Activated CD4-positive, CD25-positive, alpha-beta regulatory T cell treated with anti-CD3 and anti-CD28 coated beads, Interleukin-2, amount 50 U/mL, for 24 hours (primary cell): ENCODE measurements at regions not wholly inside any gene's neighbourhood (a gene's known extent, or its start where the extent isn't known, plus 50 kb on each side); places are given as distances from the start of the nearest gene placed in this dataset.
A peak's percentile ranks its signal among the peaks of the same experiment; 100 is the strongest.

ENCODE experiments used
- ATAC-seq, 2 donors: fragments of 150-1000 bp; cut with Tn5 transposase; one replicate each; pipeline ENCODE4 v1.10.0; 2021; ENCODE audit warnings: mild to moderate bottlenecking in 1 of 2, moderate library complexity in 1 of 2

DNA sequence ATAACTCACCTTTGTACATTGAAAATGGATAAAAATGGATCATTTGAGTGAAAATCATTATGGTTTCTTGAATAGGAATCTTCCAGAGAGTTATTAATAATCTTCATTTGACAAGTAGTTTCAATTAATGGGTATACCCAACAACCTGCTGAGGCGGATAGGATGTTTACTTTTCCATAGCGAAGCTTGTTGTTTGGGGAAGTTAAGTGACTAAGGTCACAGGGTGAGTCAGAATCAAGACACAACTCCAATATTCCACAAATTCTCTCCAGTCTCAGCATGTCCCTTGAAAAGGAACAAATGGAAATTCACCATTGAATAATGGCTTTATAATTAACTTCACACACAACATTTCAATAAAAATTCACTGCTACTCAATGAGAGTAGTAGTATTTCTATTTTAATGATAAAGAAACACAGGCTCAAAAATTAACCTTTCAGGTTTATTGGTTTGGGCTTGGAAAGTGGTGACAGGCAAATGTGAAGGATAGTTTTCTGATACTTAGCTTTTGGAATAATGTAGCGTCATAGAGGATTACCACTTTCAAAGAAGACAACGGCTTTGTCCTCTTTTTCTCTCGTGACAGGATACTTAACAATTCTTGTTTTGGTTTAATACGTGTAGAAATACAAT, 211.3 kb downstream of the GPD2 start:
- no peak for ATAC-seq

DNA sequence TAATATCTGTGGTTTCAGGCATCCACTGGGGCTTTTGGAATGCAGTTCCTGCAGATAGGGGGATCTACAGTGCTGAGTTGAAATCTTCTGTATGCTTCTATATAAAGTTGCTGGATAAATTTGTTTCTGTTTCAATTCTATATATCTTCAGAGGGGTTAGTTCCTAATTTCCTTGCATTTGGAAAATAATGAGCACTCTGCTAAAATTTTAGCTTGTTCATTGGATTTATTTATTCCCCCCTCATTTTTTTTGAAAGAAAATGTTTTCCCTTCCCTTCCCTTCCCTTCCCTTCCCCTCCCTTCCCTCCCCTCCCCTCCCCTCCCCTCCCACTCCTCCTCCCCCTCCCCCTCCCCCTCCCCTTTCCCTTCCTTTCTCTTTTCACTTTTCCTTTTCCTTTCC, 212.3 kb downstream of the GPD2 start:
- ATAC-seq = no peak

DNA sequence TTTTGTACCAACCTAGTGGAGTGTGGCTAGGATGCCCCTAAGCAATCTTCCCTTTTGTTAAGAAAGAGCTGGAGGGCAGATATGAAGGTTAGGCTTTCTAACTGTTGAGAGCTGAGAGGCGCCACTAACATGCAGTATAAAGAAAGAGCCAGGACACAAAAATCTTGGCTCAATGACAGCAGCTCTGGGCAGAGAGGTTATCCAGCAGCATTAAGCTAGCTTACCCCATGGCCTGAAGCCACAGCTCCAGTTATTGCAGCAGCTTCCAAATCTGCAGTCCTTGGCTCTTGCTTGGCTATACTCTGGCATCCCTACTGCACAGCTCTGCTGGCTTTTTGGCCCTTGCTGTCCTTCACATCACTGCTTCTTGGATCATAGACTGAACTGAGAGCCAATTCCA, 213.4 kb downstream of the GPD2 start:
- no peak for ATAC-seq

DNA sequence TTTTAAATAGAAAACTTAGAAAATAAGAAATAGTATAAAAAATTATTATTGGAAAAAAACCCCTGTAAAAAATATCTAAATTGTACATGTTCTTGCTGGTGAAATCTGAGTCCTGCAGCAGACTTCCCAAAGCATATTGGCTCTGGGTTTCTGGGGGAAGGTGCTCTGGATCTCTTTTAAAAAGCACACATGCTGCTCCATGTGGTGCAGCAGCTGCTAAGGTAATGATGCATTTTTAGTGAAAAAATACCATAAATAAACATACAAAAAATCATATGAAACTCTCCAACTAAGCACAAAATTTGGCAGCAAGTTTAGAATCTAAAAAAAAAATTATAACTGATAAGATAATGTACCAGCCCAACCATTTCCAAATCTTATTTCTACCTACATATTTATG, 216.5 kb downstream of the GPD2 start:
- no peak for ATAC-seq

DNA sequence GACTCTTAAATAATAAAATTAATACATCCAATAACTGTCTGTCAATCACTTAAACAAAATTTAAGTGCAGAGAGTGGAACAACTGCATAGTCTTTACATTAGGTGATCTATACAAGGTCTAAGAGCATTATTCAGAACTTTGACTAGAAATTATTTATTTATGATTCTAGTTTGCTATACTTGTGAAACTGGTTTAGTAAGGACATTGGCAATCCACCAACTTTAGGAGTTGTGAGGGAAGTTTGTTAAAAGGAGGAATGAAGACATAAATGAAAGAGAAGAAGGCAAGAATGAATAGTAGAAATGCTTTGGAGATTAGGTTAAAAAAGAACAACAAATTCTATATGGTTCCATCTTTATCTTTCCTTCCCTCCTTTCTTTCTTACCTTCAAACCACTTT, 217.5 kb downstream of the GPD2 start:
- ATAC-seq = no peak

DNA sequence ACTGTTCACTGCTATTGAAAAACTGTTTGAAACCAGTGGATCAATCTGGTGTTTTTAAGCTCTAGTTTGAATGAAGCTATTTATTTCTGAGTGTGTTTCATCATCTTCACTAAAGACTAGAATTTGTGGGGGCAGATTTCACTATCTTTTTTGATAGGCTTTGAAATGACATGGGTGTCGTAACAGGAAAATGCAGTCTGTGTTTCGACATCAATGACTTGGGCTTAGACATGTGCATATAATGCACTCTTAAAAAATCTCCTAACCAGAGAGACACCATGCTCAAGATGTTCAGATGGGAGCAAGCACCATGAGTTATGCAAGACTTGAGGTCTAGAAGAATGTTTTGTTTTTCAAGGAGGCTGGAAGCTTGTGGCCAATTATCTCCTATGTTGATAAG, 221.6 kb downstream of the GPD2 start:
- no peak for ATAC-seq

DNA sequence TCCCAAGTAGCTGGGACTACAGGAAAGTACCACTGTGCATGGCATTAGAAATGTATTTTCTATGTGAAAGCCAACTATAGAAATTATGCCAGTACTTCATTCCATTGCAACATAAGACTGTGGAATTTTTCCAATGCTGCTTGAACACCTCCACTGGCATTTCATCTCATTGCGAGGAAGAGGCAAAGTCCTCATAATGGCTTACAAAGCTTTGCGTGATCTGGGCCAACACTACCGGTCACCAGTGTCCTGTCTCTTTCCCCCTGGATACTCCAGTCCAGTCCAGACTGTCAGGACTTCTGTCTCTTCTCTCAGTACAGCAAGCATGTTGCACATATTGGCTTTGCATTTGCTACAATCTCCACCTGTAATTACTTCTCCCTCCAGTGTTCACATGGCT, 223.5 kb downstream of the GPD2 start:
- no peak for ATAC-seq

DNA sequence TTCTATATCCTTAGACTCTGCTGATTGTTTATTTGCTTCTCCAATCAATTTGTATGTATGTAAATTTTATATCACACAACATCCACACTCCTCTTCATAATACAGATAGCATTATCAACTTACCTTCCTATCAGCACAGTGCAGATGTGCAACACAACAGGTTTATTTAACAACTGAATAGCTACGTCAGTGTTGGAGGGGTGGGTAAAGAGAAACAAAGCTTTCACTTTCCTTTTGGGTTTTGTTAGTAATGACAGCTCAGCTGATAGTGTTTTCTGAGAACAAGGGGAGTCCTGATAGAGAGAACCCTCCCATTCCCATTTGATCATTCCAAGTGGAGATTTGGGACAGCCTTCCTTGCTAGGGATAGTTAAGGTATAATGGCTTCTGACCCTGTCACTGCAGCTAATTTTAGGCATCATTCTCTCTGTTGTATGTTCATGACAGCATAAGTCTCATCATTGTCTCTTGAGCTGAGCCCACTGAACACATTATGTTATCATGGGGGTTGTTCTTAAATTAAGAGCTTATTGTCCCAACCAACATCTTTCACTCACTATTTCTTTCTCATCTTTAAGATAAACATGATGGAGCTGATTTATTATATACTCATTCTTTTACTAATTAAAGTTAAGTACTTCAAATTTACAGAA, 227.7 kb downstream of the GPD2 start:
- ATAC-seq = peak in 1 of 2 donors; percentile 38

DNA sequence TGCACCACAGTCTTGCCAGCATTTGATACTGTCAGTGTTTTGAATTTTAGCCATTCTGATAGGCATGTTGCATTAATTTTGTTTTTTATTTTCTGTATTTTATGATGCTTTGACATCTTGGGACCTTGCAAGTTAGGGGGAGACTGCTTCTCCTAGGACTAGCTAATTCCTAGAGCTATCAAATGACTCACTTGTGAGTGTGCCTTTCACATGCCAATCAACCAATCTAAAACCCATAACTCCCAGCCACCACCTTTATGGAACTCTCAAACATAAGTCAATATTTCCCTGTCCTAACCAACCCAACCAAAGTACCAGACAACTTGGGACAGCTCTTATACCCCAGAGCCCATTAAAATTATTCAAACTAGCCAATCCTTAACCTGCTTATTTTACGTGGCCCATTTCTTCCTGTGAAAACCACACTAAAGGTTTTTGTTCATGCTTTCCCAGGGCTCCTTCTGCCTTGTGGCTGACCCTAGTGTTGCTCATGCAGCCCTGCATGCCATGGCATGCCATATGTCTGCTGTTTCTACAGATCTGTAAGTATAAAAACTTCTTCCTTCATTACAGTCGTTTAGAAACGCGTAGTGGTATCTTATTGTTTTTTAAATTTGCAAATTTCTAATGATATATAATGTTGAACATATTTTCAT, 230.1 kb downstream of the GPD2 start:
- ATAC-seq = no peak

DNA sequence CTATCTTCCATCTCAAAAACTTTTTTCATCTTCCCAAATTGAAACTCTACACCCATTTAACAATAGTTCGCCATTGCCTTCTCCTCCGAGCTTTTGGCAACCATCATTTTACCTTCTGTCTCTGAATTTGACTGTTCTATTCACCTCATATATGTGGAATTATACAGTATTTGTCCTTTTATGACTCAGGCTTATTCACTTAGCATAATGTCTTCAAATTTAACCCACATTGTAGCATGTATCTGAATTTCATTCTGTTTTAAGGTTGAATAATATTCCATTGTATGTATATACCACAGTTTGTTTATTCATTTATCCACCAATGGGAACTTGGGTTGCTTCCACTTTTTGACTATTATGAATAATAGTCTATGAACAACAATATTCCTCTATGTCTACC, 233.9 kb downstream of the GPD2 start:
- no peak for ATAC-seq

DNA sequence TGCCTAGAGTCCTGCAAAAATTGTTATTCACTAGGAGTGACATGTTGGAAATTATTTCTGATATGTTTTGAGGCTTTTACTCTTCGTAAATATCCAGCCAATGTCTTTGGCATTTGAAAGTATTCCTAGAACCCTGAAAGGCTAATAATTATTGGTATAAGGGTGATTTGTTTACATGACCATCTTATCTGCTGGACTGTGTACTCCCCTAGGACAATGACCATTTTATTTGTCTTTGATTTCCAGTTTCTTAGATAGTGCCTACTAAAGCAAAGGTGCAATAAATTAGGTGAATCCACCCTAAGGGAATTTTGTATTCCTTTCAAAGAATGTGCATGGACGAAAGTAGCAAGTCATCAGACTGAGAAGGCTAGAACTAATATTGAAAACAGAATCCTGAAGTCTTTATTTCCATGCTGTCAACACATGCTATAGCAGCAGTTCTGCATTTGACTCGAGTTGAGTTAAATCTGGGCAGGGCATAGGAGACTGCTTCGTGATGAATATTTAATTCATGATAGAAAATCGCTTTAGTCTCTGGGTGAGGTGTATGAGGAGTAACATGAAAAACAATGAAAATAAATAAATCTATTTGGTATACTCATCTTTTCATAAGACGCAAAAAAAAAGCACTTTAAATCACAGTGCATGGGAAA, 235.7 kb downstream of the GPD2 start:
- ATAC-seq = no peak

DNA sequence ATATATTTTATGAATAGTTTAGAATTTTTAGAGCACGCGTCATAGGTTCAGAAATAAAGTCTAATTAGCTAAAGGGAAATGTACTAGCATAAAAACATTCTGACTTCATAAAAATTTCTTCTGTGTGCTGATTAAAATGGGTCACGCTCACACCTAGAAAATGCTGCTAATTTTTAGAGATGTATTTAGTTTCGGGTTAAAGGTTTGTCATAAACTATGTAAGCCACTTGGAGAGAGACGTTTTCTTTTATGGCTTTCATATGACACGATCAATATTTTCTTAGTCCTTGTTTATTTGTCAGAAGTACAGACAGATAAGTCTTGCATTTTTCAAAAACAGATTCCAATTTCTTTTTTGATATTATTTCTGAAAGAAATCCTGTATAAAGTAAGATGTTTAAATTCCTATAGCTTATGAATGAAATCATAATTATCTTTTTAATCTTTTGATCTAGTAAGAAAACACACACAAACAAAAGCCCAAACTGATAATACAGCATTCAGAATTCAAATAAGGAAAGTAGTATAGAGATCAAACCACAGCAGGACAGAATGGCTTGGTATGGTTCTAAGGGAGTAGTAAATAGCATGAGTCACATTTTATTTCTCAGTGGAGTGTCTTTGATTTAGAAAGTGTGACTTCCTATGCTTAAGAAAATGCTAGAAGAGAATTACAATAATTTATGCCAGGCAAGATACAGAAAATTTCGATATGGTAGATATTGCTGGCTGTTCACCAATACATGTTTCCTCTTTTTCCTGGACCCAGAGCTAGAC, 236.6 kb downstream of the GPD2 start:
- ATAC-seq = no peak

DNA sequence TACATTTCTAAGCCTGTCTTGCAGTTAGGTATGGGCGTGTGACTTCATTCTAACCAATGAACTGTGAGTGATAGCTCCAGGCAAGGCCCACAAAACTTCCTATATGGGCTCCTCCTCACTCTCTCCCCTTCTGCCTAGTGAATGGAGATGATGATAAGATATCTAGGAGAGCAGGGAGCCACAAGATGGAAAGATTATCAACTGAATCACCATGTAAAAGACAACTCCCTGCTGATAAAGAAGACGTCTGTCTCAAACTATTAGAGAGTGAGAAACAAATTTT, 237.1 kb downstream of the GPD2 start:
- no peak for ATAC-seq

DNA sequence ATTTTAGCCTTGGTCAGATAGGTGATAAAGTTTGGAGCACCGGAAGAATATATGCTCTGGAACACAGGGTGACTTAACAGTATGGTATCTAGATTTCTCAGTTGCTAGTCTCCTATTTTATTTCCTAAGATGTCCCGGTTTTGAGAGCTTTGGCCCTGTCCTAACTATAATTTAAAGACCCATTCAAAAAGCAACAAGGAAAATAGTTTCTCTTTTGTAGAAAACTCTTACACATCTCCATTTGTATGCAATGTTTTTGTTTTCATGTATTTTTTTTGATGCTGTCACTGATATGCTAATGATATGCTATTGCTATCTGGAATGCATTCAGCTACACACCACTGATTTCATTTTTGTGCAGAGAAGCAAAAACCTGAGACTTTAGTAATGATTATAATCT, 237.8 kb downstream of the GPD2 start:
- ATAC-seq = no peak

DNA sequence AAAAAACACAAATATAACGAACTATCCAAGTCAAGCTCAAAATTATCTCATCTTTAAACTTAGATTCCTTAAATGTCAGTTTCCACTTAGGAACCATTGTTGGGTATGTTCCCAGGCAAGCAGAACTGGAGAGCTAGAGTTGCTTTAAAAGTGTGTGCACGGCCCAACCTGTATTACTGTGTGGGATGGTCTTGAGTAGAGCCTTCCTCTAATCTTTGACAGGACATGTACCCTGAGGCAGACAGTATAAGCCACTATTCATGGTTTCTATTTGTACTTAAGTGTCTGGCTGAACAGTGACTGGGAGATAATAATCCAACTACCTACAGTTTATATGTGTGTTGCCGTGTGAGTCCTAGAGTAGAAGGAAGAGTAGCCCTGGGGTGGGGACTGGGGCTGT, 239.7 kb downstream of the GPD2 start:
- ATAC-seq = no peak

DNA sequence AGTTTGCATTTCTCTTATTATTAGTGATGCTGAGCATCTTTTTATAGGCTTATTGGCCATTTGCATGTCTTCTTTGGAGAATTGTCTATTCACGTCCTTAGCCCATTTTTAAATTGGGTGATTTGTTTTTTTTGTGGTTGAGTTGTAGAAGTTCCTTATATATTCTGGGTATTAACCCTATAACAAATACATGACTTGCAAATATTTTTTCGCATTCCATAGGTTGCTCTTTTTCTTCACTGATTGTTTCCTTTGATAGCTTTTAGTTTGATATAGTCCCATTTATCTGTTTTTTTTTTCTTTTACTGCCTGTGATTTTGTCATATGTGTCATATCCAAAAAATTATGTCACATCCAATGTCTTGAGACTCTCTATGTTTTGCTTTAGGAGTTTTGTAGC, 243.6 kb downstream of the GPD2 start:
- no peak for ATAC-seq

DNA sequence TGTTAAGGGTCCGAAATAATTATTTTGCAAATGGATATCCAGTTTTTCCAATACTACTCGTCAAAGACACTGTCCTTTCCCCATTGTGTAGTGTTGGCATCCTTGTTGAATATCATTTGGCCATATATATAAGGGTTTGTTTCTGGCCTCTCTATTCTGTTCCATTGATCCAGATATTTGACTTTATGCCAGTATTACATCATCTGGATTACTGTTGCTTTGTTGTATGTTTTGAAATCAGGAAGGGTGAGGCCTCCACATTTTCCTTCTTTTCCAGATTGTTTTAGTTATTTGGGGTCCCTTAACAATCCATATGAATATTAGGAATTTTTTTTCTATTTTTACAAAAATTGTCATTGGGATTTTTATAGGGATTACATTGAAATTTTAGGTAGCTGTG, 244.1 kb downstream of the GPD2 start:
- no peak for ATAC-seq

DNA sequence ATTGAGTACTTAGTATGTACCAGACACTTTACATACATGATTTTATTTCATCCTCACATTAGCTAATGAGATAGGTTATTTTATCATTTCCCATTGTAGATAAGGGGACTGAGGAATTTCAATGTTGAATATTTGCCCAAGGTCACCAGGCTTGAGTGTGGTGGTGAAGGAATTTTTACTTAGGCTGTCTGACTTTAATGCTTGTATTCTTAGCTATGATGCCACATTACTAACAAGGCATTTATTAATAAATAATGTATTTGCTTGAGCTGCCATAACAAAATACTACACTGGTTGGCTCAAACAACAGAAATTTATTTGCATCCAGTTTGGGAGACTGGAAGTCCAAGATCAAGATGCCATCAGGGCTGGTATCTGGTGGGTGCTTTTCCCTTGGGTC, 250.9 kb downstream of the GPD2 start:
- no peak for ATAC-seq

DNA sequence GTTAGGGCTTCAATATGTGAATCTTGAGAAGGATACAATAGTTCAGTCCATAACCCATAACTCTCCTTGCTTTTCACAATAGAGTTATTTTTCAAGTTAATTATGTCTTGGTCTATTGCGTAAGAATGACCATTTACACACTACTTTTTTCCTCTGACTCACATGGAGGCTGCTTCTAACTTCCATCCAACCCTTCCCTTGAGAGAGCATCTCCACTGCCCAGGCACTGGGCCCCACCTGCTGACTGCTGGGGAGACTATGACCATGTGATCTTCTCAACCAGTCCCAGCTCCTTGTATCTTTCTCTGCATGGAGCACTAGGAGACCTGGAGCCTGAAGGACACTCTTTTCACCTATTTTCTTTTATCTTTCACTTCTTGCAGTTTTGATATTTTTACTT, 251.5 kb downstream of the GPD2 start:
- no peak for ATAC-seq

DNA sequence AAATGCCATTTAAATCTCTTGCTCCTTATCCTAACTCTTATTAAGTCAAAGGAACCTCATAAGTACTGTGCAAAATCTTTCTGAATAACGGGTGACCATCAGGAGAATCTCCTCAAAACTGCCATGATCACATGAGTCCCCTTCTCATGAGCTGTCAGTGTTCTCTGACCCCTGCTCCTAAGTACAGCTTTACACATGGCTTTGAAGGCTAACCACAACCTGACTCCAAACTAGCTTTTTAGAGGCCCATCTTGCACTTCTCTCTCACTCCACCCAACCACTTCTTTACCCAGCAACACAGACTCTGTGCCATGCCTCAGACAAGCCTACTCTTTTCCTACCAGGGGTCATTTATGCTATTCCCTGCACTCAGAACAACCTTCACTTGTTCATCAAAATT, 253.8 kb downstream of the GPD2 start:
- no peak for ATAC-seq

DNA sequence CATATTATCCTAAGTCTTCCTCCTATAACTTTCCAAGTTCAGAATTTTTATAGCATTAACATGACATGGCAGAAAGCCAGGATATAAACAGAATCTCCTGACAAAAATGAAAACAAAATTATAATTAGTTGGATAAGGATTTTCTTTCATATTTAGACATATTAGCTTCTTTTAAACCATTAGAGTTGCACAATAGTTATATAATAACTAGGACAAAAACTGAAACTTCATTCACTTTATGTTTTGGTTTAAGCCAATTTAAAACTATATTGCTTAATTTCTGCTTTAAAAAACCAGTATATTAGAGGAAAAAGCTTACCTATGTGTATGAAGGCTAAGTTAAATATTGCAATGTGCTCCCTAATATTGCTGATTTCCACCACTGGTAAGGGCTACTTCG, 254.8 kb downstream of the GPD2 start:
- no peak for ATAC-seq

DNA sequence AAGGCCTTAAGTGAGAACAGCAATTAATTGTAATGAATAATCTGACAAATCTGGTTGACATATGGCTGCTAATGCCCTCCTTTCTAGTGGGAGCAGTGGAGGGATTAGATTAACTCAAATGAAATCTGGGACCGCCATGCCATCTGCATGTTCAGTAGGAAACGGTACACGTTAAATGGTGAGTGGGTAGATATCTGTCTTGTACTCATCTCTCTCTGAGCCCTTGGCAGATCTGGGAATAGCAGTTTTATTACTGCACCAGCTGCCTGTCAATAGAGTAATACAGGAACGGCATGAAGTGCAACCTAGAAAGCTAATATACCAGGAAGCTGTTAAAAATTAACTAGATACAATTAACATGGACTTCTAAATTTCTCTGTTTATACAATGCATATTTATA, 258.8 kb downstream of the GPD2 start:
- no peak for ATAC-seq

DNA sequence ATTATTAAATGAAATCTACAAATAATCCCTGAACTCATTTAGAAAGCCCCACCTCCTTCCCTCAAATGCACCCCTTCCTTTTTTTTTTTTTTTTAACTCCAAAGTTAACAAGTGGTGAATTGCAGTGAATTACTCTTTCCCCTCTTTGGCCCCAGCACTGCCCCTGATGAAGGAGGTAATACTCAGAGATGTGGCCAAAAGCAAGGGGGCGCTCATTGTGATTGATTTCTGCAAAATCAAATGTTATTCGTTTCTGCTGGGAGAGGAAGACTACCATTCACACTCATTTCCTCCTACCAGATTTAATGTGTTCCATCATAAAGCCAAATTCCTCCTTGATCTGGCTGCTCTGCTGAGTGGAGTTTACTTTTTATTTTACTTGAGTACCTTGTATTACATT, 259.4 kb downstream of the GPD2 start:
- no peak for ATAC-seq

DNA sequence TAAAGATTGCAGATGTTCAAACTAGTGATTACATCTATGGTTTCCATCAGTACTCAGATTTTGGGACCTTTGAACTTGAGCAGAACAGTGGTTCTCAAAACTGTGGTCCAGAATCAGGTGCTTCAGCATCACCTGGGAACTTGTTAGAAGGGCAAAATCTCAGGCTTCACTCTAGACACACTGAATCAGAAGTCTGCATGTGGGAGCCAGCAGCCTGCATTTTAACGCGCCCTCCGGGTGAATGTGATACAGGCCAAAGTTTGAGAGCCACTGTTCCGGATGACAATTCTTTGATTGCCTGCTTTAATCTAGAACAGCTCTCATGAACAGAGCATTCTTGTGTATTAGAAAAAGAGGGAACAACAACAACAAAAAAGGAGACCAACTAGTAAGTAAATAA, 261.7 kb downstream of the GPD2 start:
- no peak for ATAC-seq
